ENCODE measurements at regions not wholly inside any gene's neighbourhood (a gene's known extent, or its start where the extent isn't known, plus 50 kb on each side); places are given as distances from the start of the nearest gene placed in this dataset.

DNA sequence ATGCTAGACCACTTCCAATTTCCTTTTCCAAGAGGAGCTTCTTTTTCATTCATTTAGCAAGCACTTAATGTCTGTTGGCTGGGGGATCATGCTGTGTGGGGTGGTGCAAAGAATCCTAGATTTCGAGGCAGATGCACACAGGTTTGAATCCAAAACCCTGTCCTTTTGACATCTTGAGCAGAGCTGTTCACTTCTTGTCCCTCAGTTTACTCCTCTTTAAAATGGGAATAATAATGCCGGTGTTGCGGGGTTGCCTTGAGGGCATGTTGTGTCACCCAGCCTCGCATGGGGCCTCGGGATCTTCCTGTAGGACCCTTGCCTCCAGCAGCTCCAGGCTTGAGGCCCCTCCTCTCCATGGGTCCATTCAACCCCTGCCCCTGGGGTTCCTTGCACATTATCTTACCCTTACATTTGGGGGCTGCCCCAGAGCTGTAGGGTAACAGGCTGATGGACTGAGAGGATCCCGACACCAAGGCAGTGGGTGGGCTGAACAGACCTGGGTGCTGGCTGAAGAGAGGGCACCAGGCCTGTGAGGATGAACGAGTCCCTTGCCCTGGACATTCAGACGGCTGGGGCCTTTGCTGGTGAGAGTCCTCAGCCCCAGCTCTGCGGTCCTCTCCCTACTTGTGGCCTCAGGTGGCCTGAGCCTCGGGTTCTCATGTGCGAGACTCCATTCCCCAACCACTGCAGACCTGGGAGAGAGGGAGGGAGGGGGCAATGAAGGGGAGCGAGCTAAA lies 145.8 kb downstream of the BARX1 start:
- TF ChIP-seq, protein P1, sequence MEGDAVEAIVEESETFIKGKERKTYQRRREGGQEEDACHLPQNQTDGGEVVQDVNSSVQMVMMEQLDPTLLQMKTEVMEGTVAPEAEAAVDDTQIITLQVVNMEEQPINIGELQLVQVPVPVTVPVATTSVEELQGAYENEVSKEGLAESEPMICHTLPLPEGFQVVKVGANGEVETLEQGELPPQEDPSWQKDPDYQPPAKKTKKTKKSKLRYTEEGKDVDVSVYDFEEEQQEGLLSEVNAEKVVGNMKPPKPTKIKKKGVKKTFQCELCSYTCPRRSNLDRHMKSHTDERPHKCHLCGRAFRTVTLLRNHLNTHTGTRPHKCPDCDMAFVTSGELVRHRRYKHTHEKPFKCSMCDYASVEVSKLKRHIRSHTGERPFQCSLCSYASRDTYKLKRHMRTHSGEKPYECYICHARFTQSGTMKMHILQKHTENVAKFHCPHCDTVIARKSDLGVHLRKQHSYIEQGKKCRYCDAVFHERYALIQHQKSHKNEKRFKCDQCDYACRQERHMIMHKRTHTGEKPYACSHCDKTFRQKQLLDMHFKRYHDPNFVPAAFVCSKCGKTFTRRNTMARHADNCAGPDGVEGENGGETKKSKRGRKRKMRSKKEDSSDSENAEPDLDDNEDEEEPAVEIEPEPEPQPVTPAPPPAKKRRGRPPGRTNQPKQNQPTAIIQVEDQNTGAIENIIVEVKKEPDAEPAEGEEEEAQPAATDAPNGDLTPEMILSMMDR (IDR thresholded peaks at IDR 0.05; ENCODE audit: control extremely low read depth in 1 of 3, insufficient read depth in 1 of 3, low read depth in 1 of 3, low read length in 3 of 3), result no peak
- TF ChIP-seq KDM1A (IDR thresholded peaks at IDR 0.05; ENCODE audit: borderline replicate concordance, low read length) (no peak), POU5F1 (IDR thresholded peaks at IDR 0.05; ENCODE audit: low read depth, low read length) (no peak), SUZ12 (IDR thresholded peaks at IDR 0.05; ENCODE audit: low read length) (no peak), POLR2A (IDR thresholded peaks at IDR 0.05; ENCODE audit: control extremely low read depth in 1 of 2, low read depth in 2 of 2, low read length in 2 of 2) (no peak), TAF1 (IDR thresholded peaks at IDR 0.05; ENCODE audit: low read depth, low read length) (no peak), KDM4A (IDR thresholded peaks at IDR 0.05; ENCODE audit: low read depth, low read length, severe bottlenecking) (no peak), RBBP5 (IDR thresholded peaks at IDR 0.05; ENCODE audit: borderline replicate concordance, low read depth, low read length) (no peak), CBX8 (IDR thresholded peaks at IDR 0.05; ENCODE audit: borderline replicate concordance, low read depth, low read length) (no peak)
